22Rv1 (cell line): ENCODE measurements at regions not wholly inside any gene's neighbourhood (a gene's known extent, or its start where the extent isn't known, plus 50 kb on each side); places are given as distances from the start of the nearest gene placed in this dataset.

Experiments used
- H3K27ac ChIP-seq: fragments of 450-650 bp; 2 replicates; pipeline ENCODE4 v1.5.1; 2017
- ZFX ChIP-seq: fragments of 450-650 bp; IDR thresholded peaks from 2 replicates; pipeline ENCODE4 v1.6.1; 2017; ENCODE audit warnings: antibody characterized with exemption, borderline replicate concordance
- TF ChIP-seq, protein P1 (sequence below): fragments of 450-650 bp; IDR thresholded peaks from 2 replicates; pipeline ENCODE4 v1.5.1; 2017; ENCODE audit warnings: mild to moderate bottlenecking

DNA sequence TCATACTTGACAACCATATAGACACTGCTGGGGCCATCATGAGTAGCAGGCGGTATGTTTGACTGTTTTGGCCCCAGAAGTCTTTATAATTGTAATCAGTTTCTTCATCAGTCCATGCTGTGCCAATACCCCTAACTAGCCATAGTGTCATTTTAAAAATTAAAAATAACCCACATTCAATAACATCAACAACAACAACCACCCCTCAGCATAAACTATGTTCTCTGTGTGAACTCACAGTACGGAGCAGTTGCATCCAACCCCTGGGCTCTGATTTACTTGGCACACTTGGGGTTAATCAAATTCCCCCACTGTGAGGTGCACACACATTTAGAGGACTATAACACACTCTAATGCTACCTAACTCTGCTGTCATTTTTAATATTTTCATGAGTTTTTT, 553.7 kb downstream of the USP25 start:
- TF ChIP-seq ZFX: no peak
- TF ChIP-seq, protein P1, sequence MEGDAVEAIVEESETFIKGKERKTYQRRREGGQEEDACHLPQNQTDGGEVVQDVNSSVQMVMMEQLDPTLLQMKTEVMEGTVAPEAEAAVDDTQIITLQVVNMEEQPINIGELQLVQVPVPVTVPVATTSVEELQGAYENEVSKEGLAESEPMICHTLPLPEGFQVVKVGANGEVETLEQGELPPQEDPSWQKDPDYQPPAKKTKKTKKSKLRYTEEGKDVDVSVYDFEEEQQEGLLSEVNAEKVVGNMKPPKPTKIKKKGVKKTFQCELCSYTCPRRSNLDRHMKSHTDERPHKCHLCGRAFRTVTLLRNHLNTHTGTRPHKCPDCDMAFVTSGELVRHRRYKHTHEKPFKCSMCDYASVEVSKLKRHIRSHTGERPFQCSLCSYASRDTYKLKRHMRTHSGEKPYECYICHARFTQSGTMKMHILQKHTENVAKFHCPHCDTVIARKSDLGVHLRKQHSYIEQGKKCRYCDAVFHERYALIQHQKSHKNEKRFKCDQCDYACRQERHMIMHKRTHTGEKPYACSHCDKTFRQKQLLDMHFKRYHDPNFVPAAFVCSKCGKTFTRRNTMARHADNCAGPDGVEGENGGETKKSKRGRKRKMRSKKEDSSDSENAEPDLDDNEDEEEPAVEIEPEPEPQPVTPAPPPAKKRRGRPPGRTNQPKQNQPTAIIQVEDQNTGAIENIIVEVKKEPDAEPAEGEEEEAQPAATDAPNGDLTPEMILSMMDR: no peak
- H3K27ac ChIP-seq: no peak overlapping the region

DNA sequence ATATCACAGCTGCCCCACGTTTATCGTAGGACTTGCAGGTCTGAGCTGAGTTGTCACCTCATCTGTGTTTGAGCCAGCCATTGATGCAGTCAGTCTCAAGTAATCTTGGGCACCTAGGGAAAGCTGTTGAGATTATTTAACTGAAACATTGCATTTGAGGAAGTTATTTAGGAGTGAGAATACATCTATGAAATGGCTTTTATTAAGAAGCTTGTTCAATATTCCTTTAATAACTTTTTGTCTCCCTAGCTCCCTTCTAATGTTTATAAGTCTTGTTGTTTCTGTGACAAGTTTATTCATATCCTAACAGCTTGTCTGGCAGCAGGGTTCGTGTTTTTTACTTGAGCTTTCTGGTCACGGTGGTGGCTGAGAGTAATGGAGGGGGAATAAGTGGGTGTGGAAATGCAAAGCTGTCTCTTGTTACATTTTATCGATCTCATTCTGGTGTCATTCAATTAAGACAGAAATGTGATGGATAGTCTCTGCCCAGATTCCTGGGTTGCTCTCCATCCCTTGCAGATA, 555.9 kb downstream of the USP25 start:
- H3K27ac ChIP-seq: no peak overlapping the region
- TF ChIP-seq, protein P1: no peak
- TF ChIP-seq ZFX: no peak

DNA sequence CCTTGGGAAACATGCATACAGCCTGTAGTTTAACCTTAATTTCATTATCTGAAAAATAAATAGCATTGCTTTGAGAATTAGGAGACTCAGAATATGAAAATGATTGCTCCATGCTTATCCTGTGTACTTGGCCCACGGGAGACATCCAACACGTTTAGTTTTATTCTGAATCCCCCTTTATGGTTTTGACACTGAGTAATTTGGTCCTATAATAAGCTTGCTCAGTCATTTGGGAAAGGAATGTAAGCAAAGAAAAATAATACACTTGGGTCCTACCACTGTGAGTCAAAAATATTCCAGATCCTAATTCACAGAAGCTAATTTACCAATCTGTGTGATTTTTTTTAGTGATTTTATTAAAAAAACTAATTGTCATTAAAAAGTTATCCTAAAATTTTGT, 557.3 kb downstream of the USP25 start:
- TF ChIP-seq ZFX: no peak
- TF ChIP-seq, protein P1: no peak
- no peak overlapping the region for H3K27ac ChIP-seq

DNA sequence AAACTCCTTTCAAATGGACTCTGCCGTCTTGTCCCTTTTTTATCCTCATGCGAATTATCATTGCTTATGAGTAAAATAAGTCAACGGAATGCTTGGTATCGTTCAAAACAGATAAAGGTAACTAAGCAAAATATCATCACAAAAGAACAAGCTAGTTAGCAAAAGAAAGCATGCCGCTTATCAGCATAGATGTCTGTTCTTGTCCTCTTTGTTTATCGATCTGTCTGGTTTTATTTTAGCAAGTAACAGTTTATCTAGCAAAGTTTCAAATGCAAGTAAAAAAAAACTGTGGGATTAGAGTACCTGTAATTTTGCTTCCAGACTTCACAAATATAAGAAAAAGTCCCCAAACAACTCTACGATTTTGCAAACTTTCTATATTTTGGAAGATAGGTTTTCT, 561.5 kb downstream of the USP25 start:
- no peak overlapping the region for H3K27ac ChIP-seq
- TF ChIP-seq, protein P1: no peak
- TF ChIP-seq ZFX: no peak

DNA sequence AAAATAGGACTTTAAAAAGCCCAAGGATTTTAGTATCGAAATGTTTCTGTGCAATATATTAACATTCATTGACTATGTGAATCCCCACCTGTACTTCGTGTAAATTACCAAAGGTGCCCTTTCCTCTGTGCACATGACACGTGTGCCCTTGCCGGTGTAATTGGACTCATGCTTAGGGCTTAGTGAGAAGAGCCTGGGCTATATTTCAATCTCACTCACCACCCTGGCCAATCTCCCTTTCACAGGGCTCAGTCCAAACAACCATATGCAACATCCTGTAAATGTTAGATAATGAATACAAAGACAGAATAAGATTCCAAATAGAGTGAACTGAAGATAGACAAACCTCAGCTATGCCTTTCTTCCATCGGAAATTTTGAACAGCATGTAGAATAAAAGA, 564.3 kb downstream of the USP25 start:
- TF ChIP-seq, protein P1: no peak
- no peak for TF ChIP-seq ZFX
- no peak overlapping the region for H3K27ac ChIP-seq

DNA sequence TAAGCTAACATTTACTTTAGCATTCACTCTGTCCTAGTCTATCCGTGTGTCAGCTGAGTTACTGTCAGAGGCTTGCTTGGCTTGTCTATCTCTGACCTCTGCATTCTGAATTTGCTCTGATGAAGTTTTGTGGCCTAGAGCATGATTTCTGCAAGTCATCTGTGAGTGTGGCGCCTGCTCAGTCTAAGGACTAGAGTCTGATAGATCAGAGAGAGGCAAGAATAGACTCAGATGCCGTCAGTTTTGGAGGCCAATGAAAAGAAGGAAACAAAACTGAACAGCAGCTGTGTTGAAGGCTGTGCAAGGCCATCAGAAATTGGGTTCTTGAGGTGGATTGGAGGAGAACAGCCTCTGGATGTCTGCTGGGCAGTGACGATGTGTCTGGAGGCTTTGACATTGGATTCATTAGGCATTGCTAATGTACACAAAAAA, 573.1 kb downstream of the USP25 start:
- TF ChIP-seq, protein P1: no peak
- no peak for TF ChIP-seq ZFX
- no peak overlapping the region for H3K27ac ChIP-seq

DNA sequence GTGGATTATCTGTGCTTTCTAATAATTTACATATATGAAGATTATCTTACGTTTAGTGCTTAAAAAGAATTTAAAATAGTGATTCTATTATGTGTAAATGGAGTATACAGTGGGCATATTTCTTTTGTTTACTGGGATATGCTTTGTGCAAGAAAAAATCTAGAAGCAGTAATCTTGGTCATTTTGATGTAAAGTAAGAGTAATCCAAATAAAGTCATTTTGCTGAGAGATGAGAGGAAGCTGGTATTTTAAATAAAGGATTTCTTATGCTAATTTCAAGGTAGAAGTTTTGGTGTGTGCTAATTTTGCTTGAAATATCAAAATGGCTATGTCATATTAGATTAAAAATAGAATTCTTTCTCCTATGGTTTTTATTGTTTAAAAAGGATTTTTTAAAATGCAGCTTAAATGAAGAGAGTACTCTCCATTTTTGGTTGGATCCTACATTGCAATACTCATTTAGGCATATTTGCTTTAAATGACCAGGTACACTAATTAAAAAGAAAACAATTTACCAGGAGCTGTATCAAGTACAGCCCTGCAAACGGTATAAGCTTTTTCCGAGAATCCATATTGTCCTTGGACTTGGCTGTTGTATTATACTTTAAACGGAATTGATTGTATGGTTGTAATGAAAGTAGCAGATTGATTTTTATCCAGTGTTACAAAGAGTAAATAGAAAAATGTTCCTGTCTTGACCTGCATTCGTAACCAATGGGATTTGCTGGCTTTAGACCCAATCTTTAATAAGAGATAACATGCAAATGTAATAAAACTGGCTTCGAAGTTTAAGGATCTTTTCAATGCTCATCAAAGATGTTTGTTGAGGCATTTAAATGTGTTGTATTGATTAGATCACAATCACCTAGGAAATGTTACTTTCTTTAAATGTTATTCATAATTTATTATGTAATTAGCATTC, 574.7 kb downstream of the USP25 start:
- TF ChIP-seq ZFX: no peak
- TF ChIP-seq, protein P1: no peak
- no peak overlapping the region for H3K27ac ChIP-seq
